GM12865 (cell line): ENCODE measurements at regions not wholly inside any gene's neighbourhood (a gene's known extent, or its start where the extent isn't known, plus 50 kb on each side); places are given as distances from the start of the nearest gene placed in this dataset.

Experiments used
- DNase-seq: peaks from one replicate; pipeline ENCODE4 v3.0.0; 2010; ENCODE audit warnings: low read depth
- H3K4me3 ChIP-seq: 2 replicates; pipeline ENCODE4 v1.5.1; 2011; ENCODE audit warnings: mild to moderate bottlenecking, low read depth, low read length, control low read depth
- CTCF ChIP-seq: IDR thresholded peaks from 2 replicates; pipeline ENCODE4 v1.5.1; 2011; ENCODE audit warnings: low read length, control low read depth, low read depth, inconsistent platforms; ENCODE audit not compliant: insufficient read depth; ENCODE audit errors: missing control alignments

- no peak for TF ChIP-seq CTCF
- no peak overlapping the region for H3K4me3 ChIP-seq
- no peak for DNase-seq
Observed at GRCh38 chr14:101078170-101078891, 174.8 kb upstream of the RTL1 start.

GRCh38 chr14:101078892-101079221 lies 175.3 kb upstream of the RTL1 start:
- no peak overlapping the region for H3K4me3 ChIP-seq
- no peak for TF ChIP-seq CTCF
- DNase-seq, result no peak

- no peak for DNase-seq
- H3K4me3 ChIP-seq, result no peak overlapping the region
- TF ChIP-seq CTCF, result no peak
Observed at GRCh38 chr14:101080922-101081593, 177.5 kb upstream of the RTL1 start.

GRCh38 chr14:101082036-101082435 lies 178.5 kb upstream of the RTL1 start:
- H3K4me3 ChIP-seq, result no peak overlapping the region
- DNase-seq, result no peak
- no peak for TF ChIP-seq CTCF

GRCh38 chr14:101082436-101083384 lies 179.2 kb upstream of the RTL1 start:
- H3K4me3 ChIP-seq, result no peak overlapping the region
- no peak for DNase-seq
- TF ChIP-seq CTCF, result no peak

GRCh38 chr14:101083564-101084435 lies 180.3 kb upstream of the RTL1 start:
- no peak for DNase-seq

More at GRCh38 chr14:101083564-101084435, 180.3 kb upstream of the RTL1 start:
- H3K4me3 ChIP-seq, result no peak overlapping the region
- peak; percentile 8 for TF ChIP-seq CTCF
